HG03175 (cell line): ENCODE measurements at regions not wholly inside any gene's neighbourhood (a gene's known extent, or its start where the extent isn't known, plus 50 kb on each side); places are given as distances from the start of the nearest gene placed in this dataset.

Experiments used
- ATAC-seq: cut with Tn5 transposase; IDR thresholded peaks from one replicate; pipeline ENCODE4 v1.9.1; 2021; ENCODE audit warnings: mild to moderate bottlenecking, moderate library complexity; ENCODE audit not compliant: unreplicated experiment

DNA sequence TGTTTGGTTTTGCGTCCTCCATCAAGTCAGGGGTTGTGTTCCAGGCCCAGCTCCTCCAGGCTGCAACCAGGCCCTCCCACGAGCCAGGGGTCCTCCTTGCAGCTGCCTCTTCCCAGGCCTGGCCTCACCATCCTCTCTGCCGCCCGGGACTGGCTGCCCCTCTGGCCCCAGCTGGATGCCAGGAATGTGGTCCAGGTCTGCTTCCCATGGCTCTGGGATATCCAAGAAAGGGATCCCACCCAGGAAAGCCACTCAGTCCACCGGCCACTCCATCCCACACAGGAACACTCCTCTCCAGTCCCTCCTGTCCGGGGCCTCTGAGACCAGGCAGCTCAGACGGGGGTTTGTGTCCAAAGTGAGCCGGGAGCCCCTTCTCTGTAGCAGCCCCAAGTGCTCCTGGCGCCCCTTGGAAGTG is 336.4 kb downstream of the BRD1 start:
- ATAC-seq = no peak

GRCh38 chr22:49490692-49491091 is 337.0 kb downstream of the BRD1 start:
- no peak for ATAC-seq

GRCh38 chr22:49489821-49490220 is 337.9 kb downstream of the BRD1 start:
- ATAC-seq = no peak

DNA sequence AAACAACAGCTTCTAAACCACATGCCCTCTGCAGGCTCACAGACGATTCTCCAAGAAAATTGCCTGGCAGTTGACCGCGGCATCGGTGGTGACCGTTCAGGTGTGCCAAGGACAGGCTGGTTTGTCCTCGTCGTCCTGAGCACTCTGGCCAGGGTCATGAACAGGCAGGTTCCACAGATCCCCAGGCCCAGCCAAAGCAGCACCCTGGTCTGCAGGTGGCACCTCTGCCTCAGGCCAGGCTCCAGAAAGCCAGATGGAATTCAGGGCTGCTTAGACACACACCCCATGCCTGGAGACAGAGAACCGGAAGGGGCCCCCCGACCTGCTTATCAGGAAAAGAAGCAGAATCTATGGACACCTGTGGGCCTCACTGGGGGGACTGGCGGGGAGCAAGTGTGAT is 338.7 kb downstream of the BRD1 start:
- no peak for ATAC-seq

- ATAC-seq = no peak
Measured at GRCh38 chr22:49487950-49488349, 339.7 kb downstream of the BRD1 start.

DNA sequence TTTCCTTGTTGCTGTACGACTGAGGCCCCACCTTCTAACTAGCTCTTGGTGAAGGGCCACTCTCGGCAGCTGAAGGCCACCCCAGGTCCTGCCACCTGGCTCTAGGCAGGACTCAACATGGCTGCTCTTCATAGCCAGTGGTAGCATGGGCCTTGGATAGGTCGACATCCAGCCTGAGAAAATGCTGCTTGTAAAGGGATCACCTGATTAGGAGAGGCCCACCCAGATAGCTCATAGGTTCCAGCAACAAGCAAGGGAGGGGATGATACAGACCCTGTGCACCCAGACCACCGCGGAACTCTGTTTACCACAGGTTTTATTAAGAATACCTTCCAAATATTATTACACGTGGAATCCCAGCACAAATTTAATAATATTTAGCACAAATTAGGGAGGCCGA is 341.4 kb downstream of the BRD1 start:
- ATAC-seq = no peak

DNA sequence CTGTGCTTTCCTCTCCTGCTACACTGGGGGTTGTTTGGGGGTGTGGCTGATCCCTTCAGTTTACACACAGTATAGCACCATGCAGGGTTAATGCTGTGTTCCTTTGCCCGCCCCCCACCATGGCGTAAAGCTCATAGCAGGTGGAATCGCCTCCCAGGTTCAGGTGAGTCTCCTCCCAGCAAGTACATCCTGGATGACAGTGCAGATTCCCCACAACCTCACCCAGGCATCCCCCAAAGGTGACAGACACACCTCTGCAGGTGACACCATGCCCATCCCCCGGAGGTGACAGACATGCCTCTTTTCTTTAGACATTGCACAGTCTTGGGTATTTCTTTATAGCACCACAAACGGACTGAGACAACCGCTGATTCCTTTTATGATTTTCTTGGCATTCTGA is 343.7 kb downstream of the BRD1 start:
- ATAC-seq = no peak

GRCh38 chr22:49483281-49483870 is 344.3 kb downstream of the BRD1 start:
- ATAC-seq = no peak

DNA sequence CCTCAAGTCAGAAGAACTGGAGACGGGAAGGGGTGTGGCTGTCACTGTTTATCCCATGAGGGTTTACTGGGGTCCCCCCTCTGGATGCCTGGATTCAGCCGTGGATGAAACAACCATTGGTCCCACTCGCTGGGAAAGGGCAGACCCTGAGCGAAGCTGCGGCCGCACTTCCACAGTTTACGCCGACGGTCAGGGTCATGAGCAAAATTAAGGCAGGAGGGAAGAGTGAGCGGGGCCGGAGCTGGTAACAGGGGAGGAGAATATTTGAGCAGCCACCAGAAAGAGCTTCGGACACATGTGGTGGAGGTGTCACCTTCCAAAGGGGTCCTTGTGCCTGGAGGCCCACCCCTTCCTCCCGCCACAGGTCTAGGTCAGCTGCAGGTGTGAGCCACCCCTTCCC is 344.9 kb downstream of the BRD1 start:
- no peak for ATAC-seq

DNA sequence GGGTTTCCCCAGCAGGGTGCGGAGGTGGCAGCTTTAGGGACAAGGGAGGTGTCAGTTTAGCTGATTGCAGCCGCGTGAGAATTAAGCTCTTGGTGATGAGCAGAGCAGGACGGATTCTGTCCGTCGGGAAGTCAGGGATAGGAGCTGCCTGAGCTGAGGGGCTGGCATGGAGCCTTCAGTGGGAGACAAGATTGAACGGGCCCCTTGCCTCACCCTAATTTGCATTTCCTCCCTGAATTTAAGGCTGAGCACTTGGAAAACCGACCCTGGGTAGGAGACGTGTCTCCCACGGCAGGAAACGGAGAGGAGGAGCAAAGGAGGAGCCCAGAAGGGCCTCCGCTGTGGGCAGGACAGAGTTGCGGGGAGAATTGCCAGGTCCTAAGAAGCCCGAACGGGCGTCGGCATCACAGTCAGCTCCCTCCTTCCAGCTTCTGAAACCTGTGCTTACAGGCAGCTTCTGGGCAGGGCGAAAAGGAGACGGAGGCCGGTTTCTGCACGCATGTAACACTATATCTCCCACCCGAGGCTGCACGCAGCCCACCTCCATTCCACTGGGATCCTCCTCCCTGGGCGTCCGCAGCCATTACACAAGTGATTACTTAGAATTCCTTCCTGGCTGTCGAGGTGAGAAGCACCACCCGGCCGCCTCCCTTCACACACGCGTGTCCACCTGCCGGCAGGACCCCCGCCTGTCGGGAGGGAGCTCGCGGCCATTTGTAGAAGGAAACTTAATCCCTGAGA is 345.8 kb downstream of the BRD1 start:
- no peak for ATAC-seq

GRCh38 chr22:49480896-49481658 is 346.6 kb downstream of the BRD1 start:
- ATAC-seq = no peak

DNA sequence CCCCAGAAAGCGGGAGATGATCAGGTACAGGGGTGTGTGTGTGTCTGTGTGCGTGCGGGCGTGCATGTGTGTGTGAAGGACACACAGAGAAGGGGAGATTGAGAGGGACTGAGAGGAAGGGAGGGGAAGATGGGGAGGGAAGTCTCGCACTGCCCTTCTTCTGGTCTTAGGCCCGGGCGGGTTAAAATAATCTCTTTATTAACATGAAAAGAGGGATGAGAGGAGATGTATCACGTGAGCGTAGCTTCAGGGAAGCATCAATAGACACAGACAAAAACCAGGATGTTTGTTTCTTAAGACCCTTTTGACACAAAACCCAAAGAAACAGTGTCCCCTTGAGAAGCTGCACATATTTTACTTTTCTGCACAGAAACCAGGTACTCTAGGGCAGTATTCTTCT is 347.3 kb downstream of the BRD1 start:
- ATAC-seq = no peak

DNA sequence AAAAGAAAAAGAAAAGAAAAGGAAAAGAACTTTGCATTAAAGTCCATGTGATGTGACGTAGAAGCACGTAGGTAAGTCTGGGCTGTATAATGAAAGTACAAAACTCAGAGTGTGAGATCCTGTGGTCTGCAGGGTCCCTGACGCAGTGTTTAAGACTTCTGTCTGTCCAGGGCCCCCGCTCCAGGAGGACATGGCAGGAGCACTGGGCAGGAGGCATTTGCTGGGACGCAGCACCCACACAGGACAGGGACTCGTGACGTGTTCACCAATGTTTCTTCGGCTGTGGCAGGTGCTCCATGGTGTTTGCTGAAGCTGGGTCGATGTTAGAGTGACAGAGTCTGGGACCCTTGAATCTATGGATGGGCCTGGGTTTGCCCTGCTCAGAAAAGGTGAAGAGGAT is 348.1 kb downstream of the BRD1 start:
- ATAC-seq = no peak

DNA sequence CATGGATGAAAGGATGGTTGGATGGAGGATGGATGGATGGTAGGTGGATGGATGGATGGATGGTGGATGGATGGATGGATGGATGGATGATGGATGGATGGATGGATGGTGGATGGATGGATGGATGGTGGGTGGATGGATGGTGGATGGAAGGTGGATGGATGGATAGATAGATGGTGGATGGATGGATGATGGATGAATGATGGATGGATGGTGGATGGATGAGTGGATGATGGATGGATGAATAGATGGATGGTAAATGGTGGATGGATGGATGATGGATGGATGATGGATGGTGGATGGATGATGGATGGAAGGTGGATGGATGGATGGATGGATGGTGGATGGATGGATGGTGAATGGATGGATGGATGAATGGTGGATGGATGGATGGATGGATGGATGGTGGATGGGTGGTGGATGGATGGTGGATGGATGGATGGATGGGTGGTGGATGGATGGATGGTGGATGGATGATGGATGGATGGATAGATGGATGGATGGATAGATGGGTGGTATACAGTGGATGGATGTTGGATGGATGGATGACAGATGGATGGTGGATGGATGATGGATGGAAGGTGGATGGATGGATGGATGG is 350.8 kb downstream of the BRD1 start:
- no peak for ATAC-seq

DNA sequence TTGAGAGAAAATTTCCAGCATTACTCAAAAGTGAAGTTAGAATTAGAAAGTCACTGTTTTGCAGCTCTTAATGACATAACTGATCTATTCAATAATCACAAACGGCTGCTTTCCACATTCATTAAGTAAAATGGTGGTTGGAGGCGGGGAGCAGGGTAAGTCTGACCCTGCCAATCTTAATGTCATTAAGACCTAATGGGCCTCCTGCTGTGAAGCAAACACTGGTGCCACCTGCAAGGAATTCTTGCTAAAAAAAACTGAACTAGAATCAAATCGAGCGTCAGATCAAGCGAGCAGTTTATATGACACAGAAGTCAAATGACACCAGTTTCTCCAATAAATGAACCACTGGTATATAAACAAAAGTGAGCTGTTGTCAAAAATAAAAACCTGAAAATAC is 351.5 kb downstream of the BRD1 start:
- ATAC-seq = no peak

DNA sequence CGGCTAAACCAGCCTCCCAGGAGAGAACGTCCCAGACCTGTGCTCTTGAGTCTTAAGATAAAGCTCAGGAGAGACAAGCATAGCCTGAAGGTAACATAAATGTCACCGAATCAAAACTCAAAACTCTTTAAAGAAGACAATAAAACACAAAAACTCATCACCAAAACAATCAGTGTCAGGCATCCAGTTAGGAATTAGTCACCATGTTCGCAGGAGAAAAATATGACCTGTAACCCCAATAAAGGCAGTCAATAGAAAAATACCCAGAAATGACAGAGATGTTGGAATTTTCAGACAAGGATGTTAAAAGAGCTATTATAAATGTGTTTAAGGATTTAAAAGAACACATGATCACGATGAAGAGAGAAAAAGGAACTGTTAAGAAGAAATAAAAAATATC is 352.4 kb downstream of the BRD1 start:
- ATAC-seq = no peak

DNA sequence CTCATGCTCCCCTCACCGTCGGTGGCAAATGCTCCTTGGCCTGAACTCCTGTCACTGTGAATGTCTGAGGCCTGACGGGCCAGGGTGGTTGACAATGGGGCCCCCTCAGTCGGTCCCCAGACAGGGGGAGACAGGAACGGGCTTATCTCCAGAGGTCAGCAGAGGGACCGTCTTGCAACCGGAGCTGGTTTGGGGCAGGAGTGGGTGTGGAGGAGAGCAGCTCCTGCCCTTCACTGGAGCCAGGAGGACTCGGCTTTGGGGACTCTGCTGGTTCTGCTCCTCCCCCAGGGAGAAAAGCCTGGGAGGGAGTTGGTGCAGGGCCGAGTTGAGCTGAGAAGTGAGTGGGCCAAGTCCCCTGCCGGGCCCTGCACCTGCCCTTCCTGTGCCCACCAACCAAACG is 354.4 kb downstream of the BRD1 start:
- ATAC-seq = no peak

GRCh38 chr22:49470741-49471503 is 356.8 kb downstream of the BRD1 start:
- ATAC-seq = no peak

DNA sequence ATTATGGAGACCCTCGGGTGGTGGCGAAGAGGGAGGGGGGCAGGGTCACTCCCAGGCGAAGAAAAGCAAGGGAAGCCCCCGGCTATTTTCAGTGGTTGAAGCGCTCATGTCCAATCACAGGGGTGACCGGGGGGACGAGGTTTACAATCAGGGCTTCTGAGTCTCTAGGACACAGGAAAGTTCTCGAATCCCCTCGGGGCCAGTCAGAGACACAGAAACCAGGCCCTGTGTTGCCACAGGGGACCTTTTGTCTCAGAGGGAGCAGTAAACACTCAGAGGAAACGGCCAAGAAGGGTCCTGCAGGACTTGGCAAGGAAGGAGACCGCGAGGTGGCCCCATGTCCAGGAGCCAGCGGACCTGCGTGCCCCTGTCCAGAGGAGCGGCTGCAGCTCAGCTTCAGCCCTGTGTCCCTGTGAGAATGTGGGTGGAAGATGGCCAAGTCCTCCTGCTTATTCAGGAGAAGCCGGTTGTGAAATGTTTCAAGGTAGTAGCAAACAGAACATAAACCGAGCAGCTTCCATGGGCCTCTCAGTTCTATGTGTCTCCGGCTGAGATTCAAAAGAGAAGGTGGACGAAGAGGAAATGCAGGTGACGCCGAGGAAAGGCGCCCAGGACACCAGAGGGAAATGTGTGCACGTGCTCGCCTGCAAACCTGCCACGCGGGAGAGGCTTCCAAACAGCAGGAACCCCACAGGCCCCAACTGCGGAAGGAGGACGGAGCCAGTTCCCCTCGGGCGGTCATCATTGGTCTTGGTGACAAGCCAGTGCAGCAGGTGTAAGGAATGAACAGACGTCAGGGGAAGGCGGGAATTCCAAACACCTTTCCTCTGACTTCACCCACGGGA is 357.6 kb downstream of the BRD1 start:
- no peak for ATAC-seq
